ENCODE measurements at regions not wholly inside any gene's neighbourhood (a gene's known extent, or its start where the extent isn't known, plus 50 kb on each side); places are given as distances from the start of the nearest gene placed in this dataset.
A peak's percentile ranks its signal among the peaks of the same experiment; 100 is the strongest.

DNA sequence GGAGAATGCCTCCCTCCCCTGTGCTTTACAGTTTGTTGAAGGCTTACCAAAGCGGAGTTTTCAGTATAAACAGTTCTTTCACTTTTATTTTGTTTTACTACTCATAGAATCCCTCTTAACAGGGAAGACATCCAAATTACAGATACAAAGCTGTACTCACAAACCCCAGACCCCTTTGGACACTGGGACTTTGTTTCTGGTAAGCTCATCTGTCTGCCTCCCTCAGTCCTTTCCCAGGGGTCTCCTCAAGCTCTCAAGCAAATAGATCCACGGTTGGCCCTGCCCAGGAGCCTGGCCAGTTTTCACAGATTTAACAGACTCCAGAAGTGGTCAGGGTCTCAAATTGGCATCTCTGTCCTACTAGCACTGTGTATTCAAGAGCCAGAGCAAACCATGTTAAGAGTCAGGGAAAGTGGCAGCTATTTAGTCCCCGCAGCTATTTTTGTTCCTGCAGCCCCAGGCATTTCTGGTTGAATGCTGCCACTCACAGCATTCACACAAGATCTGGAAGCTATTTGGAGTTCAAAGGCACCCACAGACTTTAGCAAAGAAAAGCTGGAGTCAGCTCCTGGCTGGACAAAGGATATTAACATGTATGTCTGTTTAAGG, 54.2 kb downstream of the TMEM100 start:
- Histone ChIP-seq H3K36me3 (replicated peaks in 1 of 2; ENCODE audit: control insufficient read depth in 1 of 2, insufficient read depth in 2 of 2, low read length in 2 of 2) (no peaks in the 10 kb centered on the region), H3K4me2 (replicated peaks; ENCODE audit: extremely low read depth, low read length, poor library complexity, severe bottlenecking) (no peak overlapping the region), H3K4me1 (ENCODE audit: control insufficient read depth in 1 of 2, insufficient read depth in 2 of 2, low read length in 2 of 2) (peaks cover 57 to 67% of the 10 kb centered on the region in 2 donors), H2AFZ (ENCODE audit: insufficient read depth, low read depth, low read length, poor library complexity, severe bottlenecking) (no peak overlapping the region), H4K20me1 (ENCODE audit: insufficient read depth, low read length) (no peaks in the 10 kb centered on the region), H3K9ac (ENCODE audit: insufficient read depth, low read length, poor library complexity, severe bottlenecking) (no peak overlapping the region), H3K27me3 (ENCODE audit: control insufficient read depth in 2 of 2, insufficient read depth in 2 of 2, low read length in 2 of 2) (no peaks in the 10 kb centered on the region), H3K27ac (ENCODE audit: low read depth in 1 of 2, low read length in 2 of 2) (no peak overlapping the region), H3K9me3 (replicated peaks in 1 of 2; ENCODE audit: control insufficient read depth in 1 of 2, insufficient read depth in 1 of 2, low read length in 2 of 2) (no peaks in the 10 kb centered on the region), H3K4me3 (replicated peaks in 1 of 3; ENCODE audit: low read depth in 2 of 3, low read length in 3 of 3) (no peak overlapping the region), H3K79me2 (ENCODE audit: insufficient read depth, low read length) (no peaks in the 10 kb centered on the region)
- Mint-ChIP-seq H3K36me3 (no peaks in the 10 kb centered on the region), H3K4me1 (peaks cover 69% of the 10 kb centered on the region), H3K27ac (peak overlapping the region in 2 of 7 donors; percentile 53 to 57), H3K4me3 (no peak overlapping the region), H3K9me3 (peaks cover 0 to 9% (median under 1%) of the 10 kb centered on the region in 7 donors), H3K27me3 (ENCODE audit: low read depth in 3 of 3) (no peaks in the 10 kb centered on the region)
- no peak for DNase-seq
- TF ChIP-seq, protein P1, sequence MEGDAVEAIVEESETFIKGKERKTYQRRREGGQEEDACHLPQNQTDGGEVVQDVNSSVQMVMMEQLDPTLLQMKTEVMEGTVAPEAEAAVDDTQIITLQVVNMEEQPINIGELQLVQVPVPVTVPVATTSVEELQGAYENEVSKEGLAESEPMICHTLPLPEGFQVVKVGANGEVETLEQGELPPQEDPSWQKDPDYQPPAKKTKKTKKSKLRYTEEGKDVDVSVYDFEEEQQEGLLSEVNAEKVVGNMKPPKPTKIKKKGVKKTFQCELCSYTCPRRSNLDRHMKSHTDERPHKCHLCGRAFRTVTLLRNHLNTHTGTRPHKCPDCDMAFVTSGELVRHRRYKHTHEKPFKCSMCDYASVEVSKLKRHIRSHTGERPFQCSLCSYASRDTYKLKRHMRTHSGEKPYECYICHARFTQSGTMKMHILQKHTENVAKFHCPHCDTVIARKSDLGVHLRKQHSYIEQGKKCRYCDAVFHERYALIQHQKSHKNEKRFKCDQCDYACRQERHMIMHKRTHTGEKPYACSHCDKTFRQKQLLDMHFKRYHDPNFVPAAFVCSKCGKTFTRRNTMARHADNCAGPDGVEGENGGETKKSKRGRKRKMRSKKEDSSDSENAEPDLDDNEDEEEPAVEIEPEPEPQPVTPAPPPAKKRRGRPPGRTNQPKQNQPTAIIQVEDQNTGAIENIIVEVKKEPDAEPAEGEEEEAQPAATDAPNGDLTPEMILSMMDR (IDR thresholded peaks at IDR 0.05) = no peak
- 92% methylated on average over 2 of the region's 3 CpGs for WGBS (ENCODE audit: insufficient coverage)
- intact Hi-C loops (cut with micrococcal nuclease) = loop anchor here (5.0 to 10.0 kb wide), 2 partner anchors 34 to 84 kb away; no protein-coding TSS in a partner anchor

DNA sequence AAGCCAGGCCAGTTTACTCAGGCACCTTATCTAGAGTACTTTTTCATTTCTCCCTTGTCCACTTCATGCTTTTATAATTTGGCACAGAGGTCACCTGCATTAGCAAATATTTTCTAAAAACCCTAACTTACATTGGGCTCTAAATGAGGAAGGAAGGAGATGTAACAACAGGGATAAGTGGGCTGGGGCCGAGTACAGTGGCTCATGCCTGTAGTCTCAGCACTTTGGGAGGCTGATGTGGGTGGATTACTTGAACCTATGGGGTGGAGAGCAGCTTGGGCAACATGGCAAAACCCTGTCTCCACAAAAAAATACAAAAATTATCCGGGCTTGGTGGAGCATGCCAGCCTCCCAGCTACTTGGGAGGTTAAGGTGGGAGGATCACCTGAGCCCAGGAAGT, 55.9 kb downstream of the TMEM100 start:
- no peaks in the 10 kb centered on the region for H3K27me3 ChIP-seq (ENCODE audit: control insufficient read depth in 2 of 2, insufficient read depth in 2 of 2, low read length in 2 of 2)
- peak overlapping the region; percentile 2 for H3K4me2 ChIP-seq (replicated peaks; ENCODE audit: extremely low read depth, low read length, poor library complexity, severe bottlenecking)
- H3K36me3 ChIP-seq (replicated peaks in 1 of 2; ENCODE audit: control insufficient read depth in 1 of 2, insufficient read depth in 2 of 2, low read length in 2 of 2) = no peaks in the 10 kb centered on the region
- H3K4me1 Mint-ChIP-seq = peaks cover 58% of the 10 kb centered on the region
- no CpG with 5 or more reads among the region's 2 CpGs for WGBS (ENCODE audit: insufficient coverage)
- no peaks in the 10 kb centered on the region for H3K9me3 ChIP-seq (replicated peaks in 1 of 2; ENCODE audit: control insufficient read depth in 1 of 2, insufficient read depth in 1 of 2, low read length in 2 of 2)
- H2AFZ ChIP-seq (ENCODE audit: insufficient read depth, low read depth, low read length, poor library complexity, severe bottlenecking) = no peak overlapping the region
- intact Hi-C loops (cut with micrococcal nuclease) = loop anchor here (5.0 to 10.0 kb wide), 2 partner anchors 35 to 82 kb away; no protein-coding TSS in a partner anchor
- H3K4me3 Mint-ChIP-seq = no peak overlapping the region
- DNase-seq = no peak
- H4K20me1 ChIP-seq (ENCODE audit: insufficient read depth, low read length) = no peaks in the 10 kb centered on the region
- peak overlapping the region in 6 of 7 donors; percentile 3 to 63 (median 40) for H3K27ac Mint-ChIP-seq
- peaks cover 0 to 2% of the 10 kb centered on the region in 2 donors for H3K36me3 Mint-ChIP-seq
- H3K9me3 Mint-ChIP-seq = peaks cover 0 to 4% (median 0%) of the 10 kb centered on the region in 7 donors
- TF ChIP-seq, protein P1 (IDR thresholded peaks at IDR 0.05) = no peak
- no peaks in the 10 kb centered on the region for H3K27me3 Mint-ChIP-seq (ENCODE audit: low read depth in 3 of 3)
- no peaks in the 10 kb centered on the region for H3K79me2 ChIP-seq (ENCODE audit: insufficient read depth, low read length)
- no peak overlapping the region for H3K4me3 ChIP-seq (replicated peaks in 1 of 3; ENCODE audit: low read depth in 2 of 3, low read length in 3 of 3)
- no peak overlapping the region for H3K9ac ChIP-seq (ENCODE audit: insufficient read depth, low read length, poor library complexity, severe bottlenecking)
- peaks cover 46 to 57% of the 10 kb centered on the region in 2 donors for H3K4me1 ChIP-seq (ENCODE audit: control insufficient read depth in 1 of 2, insufficient read depth in 2 of 2, low read length in 2 of 2)
- peak overlapping the region in 1 of 2 donors; percentile 46 for H3K27ac ChIP-seq (ENCODE audit: low read depth in 1 of 2, low read length in 2 of 2)
